ENCODE measurements at regions not wholly inside any gene's neighbourhood (a gene's known extent, or its start where the extent isn't known, plus 50 kb on each side); places are given as distances from the start of the nearest gene placed in this dataset.

GRCh38 chr5:3194271-3194670 lies 401.4 kb upstream of the IRX1 start:
- no peak for ATAC-seq
- Mint-ChIP-seq H3K4me1 (peaks cover 52% of the 10 kb centered on the region), H3K27ac (no peak overlapping the region), H3K9me3 (no peaks in the 10 kb centered on the region), H3K36me3 (no peaks in the 10 kb centered on the region), H3K4me3 (no peak overlapping the region), H3K27me3 (ENCODE audit: low read depth) (peaks cover 28% of the 10 kb centered on the region)
- POLR2A ChIA-PET: no interaction called here
- TF ChIP-seq NFYB (CRISPR knock-in tag; conservative IDR thresholded peaks at IDR 0.05; ENCODE audit: low read depth): no peak
- no peak for TF ChIP-seq NFE2L1 (CRISPR knock-in tag; IDR thresholded peaks at IDR 0.05)
- no peak for TF ChIP-seq USF1 (CRISPR knock-in tag; IDR thresholded peaks at IDR 0.05)
- no peak for TF ChIP-seq ELF4 (CRISPR knock-in tag; IDR thresholded peaks at IDR 0.05; ENCODE audit: low read depth)
- TF ChIP-seq ZNF121 (CRISPR knock-in tag; IDR thresholded peaks at IDR 0.05): no peak
- TF ChIP-seq FOXP4 (CRISPR knock-in tag; IDR thresholded peaks at IDR 0.05): no peak
- TF ChIP-seq ZBTB21 (CRISPR knock-in tag; IDR thresholded peaks at IDR 0.05; ENCODE audit: borderline replicate concordance): no peak
- TF ChIP-seq IRF2 (CRISPR knock-in tag; IDR thresholded peaks at IDR 0.05; ENCODE audit: borderline replicate concordance, low read depth): no peak
- CTCF ChIA-PET: interaction anchor here (0.6 kb wide), 2 partner anchors 13 to 1101 kb away, joined by 3 to 4 read pairs; no protein-coding TSS in a partner anchor
- no peak for DNase-seq (ENCODE audit: low spot score)

- ATAC-seq (no peak), DNase-seq (ENCODE audit: low spot score) (no peak)
- POLR2A ChIA-PET: no interaction called here
- Mint-ChIP-seq H3K4me1 (peaks cover 45% of the 10 kb centered on the region), H3K9me3 (no peaks in the 10 kb centered on the region), H3K27me3 (ENCODE audit: low read depth) (peaks cover 7% of the 10 kb centered on the region), H3K36me3 (no peaks in the 10 kb centered on the region), H3K4me3 (no peak overlapping the region), H3K27ac (no peak overlapping the region)
- no peak for TF ChIP-seq TEAD4 (CRISPR knock-in tag; IDR thresholded peaks at IDR 0.05)
- no peak for TF ChIP-seq USF2 (CRISPR knock-in tag; IDR thresholded peaks at IDR 0.05)
- CTCF ChIA-PET: no interaction called here
These were observed 404.0 kb upstream of the IRX1 start for GRCh38 chr5:3191585-3191984.

- ChIA-PET POLR2A (no interaction called here), CTCF (no interaction called here)
- H3K4me3 Mint-ChIP-seq: no peak overlapping the region
- H3K9me3 Mint-ChIP-seq: no peaks in the 10 kb centered on the region
- H3K27me3 Mint-ChIP-seq (ENCODE audit: low read depth): peaks cover 3% of the 10 kb centered on the region; the same call in 1 of the 2 replicates
- ATAC-seq: no peak
- H3K4me1 Mint-ChIP-seq: peaks cover 45% of the 10 kb centered on the region
- no peak for DNase-seq (ENCODE audit: low spot score)
- H3K36me3 Mint-ChIP-seq: no peaks in the 10 kb centered on the region
- peak overlapping the region; percentile 5; the same call in 1 of the 2 replicates for H3K27ac Mint-ChIP-seq
- no peak for TF ChIP-seq ZSCAN18 (CRISPR knock-in tag; IDR thresholded peaks at IDR 0.05)
- no peak for TF ChIP-seq ARID4B (CRISPR knock-in tag; IDR thresholded peaks at IDR 0.05; ENCODE audit: borderline replicate concordance)
- TF ChIP-seq NR2C2 (CRISPR knock-in tag; IDR thresholded peaks at IDR 0.05): no peak
- TF ChIP-seq ERG (CRISPR knock-in tag; IDR thresholded peaks at IDR 0.05): no peak
- TF ChIP-seq E2F1 (CRISPR knock-in tag; IDR thresholded peaks at IDR 0.05): no peak
- TF ChIP-seq MLX (CRISPR knock-in tag; IDR thresholded peaks at IDR 0.05): no peak
- no peak for TF ChIP-seq CBFB (CRISPR knock-in tag; IDR thresholded peaks at IDR 0.05; ENCODE audit: low read depth)
- no peak for TF ChIP-seq TEAD1 (CRISPR knock-in tag; IDR thresholded peaks at IDR 0.05)
- TF ChIP-seq KAT7 (CRISPR knock-in tag; IDR thresholded peaks at IDR 0.05; ENCODE audit: borderline replicate concordance): no peak
These were observed 404.7 kb upstream of the IRX1 start for GRCh38 chr5:3190930-3191329.

All from WTC11 (cell line).